HEK293 (cell line): ENCODE measurements at regions not wholly inside any gene's neighbourhood (a gene's known extent, or its start where the extent isn't known, plus 50 kb on each side); places are given as distances from the start of the nearest gene placed in this dataset.
A peak's percentile ranks its signal among the peaks of the same experiment; 100 is the strongest.
"Not testable (repeated sequence)": the region's sequence is repeated elsewhere in the genome, so short reads cannot be mapped to it uniquely, and the experiment has no call there.

Experiments used
- CTCF ChIA-PET: fragments of 350-600 bp; formaldehyde crosslinking; extraction: SDS; loops from one replicate; lab custom pipeline; 2021; ENCODE audit warnings: antibody characterized with exemption; lab: Yijun Ruan, JAX
- POLR2A ChIA-PET: fragments of 300-600 bp; formaldehyde crosslinking; extraction: SDS; loops from one replicate; lab custom pipeline; 2020; ENCODE audit warnings: antibody characterized with exemption, inconsistent platforms; lab: Yijun Ruan, JAX
- H3K27ac ChIP-seq: fragments of 200-500 bp; sonication (Bioruptor generic); 2 replicates; pipeline ENCODE4 v1.5.1; 2014; ENCODE audit warnings: low read depth, low read length, control low read depth, inconsistent platforms; ENCODE audit errors: extremely low read depth
- H3K36me3 ChIP-seq, 2 experiments: fragments of 200-500 bp in 1 of 2; sonication (Bioruptor generic) in 1 of 2; 1 replicate in 1 of 2; 2 replicates in 1 of 2; pipeline ENCODE4 v1.5.1; 2014 to 2017; ENCODE audit warnings: inconsistent platforms in 2 of 2, low read length in 2 of 2; ENCODE audit not compliant: control insufficient read depth in 2 of 2, insufficient read depth in 1 of 2
- H3K4me1 ChIP-seq: fragments of 200-500 bp; sonication (Bioruptor generic); 2 replicates; pipeline ENCODE4 v1.5.1; 2014; ENCODE audit warnings: mild to moderate bottlenecking, low read length, inconsistent platforms; ENCODE audit not compliant: control insufficient read depth, insufficient read depth
- H3K4me3 ChIP-seq: 2 replicates; pipeline ENCODE4 v1.5.1; 2011; ENCODE audit warnings: low read depth, mild to moderate bottlenecking, control low read depth, low read length, moderate library complexity
- H3K9me3 ChIP-seq: fragments of 200-500 bp; sonication (Bioruptor generic); 2 replicates; pipeline ENCODE4 v1.5.1; 2014; ENCODE audit warnings: low read depth, low read length, inconsistent platforms; ENCODE audit not compliant: control insufficient read depth, insufficient read depth
- ELK4 ChIP-seq: IDR thresholded peaks from 2 replicates; pipeline ENCODE4 v1.6.1; 2011; ENCODE audit warnings: mild to moderate bottlenecking, low read depth, low read length, borderline replicate concordance
- KLF9 ChIP-seq: fragments of 450-650 bp; formaldehyde crosslinking; IDR thresholded peaks from 2 replicates; pipeline ENCODE4 v1.5.1; 2016; ENCODE audit warnings: missing biosample characterization, missing genetic modification characterization, low read depth
- PRDM6 ChIP-seq: fragments of 450-650 bp; formaldehyde crosslinking; IDR thresholded peaks from 2 replicates; pipeline ENCODE4 v1.5.1; 2017; ENCODE audit warnings: missing biosample characterization, missing genetic modification characterization
- RBAK ChIP-seq: fragments of 450-650 bp; formaldehyde crosslinking; IDR thresholded peaks from 2 replicates; pipeline ENCODE4 v1.5.1; 2016; ENCODE audit warnings: missing biosample characterization, missing genetic modification characterization
- ZFP69B ChIP-seq: fragments of 450-650 bp; formaldehyde crosslinking; IDR thresholded peaks from 2 replicates; pipeline ENCODE4 v1.5.1; 2016; ENCODE audit warnings: missing biosample characterization, missing genetic modification characterization
- ZNF133 ChIP-seq: fragments of 450-650 bp; formaldehyde crosslinking; IDR thresholded peaks from 2 replicates; pipeline ENCODE4 v1.5.1; 2016; ENCODE audit warnings: missing biosample characterization, missing genetic modification characterization
- ZNF146 ChIP-seq: fragments of 450-650 bp; formaldehyde crosslinking; IDR thresholded peaks from 2 replicates; pipeline ENCODE4 v1.5.1; 2016; ENCODE audit warnings: missing biosample characterization, missing genetic modification characterization
- ZNF202 ChIP-seq: fragments of 450-650 bp; formaldehyde crosslinking; IDR thresholded peaks from 2 replicates; pipeline ENCODE4 v1.5.1; 2016; ENCODE audit warnings: missing biosample characterization, missing genetic modification characterization, borderline replicate concordance
- ZNF398 ChIP-seq: fragments of 450-650 bp; formaldehyde crosslinking; IDR thresholded peaks from 2 replicates; pipeline ENCODE4 v1.5.1; 2017; ENCODE audit warnings: missing biosample characterization, missing genetic modification characterization
- ZNF48 ChIP-seq: fragments of 450-650 bp; formaldehyde crosslinking; IDR thresholded peaks from 2 replicates; pipeline ENCODE4 v1.5.1; 2016; ENCODE audit warnings: missing biosample characterization, missing genetic modification characterization
- ZNF558 ChIP-seq: fragments of 450-650 bp; formaldehyde crosslinking; IDR thresholded peaks from 2 replicates; pipeline ENCODE4 v1.5.1; 2016; ENCODE audit warnings: missing biosample characterization, missing genetic modification characterization
- ZNF623 ChIP-seq: fragments of 450-650 bp; formaldehyde crosslinking; IDR thresholded peaks from 2 replicates; pipeline ENCODE4 v1.5.1; 2016; ENCODE audit warnings: missing biosample characterization, missing genetic modification characterization
- ZNF624 ChIP-seq: fragments of 450-650 bp; formaldehyde crosslinking; IDR thresholded peaks from 2 replicates; pipeline ENCODE4 v1.5.1; 2017; ENCODE audit warnings: missing biosample characterization, missing genetic modification characterization
- ZNF626 ChIP-seq: fragments of 450-650 bp; sonication (Bioruptor Pico); formaldehyde crosslinking; IDR thresholded peaks from 2 replicates; pipeline ENCODE4 v1.5.1; 2018; ENCODE audit warnings: missing biosample characterization, missing genetic modification characterization, inconsistent platforms
- ZNF692 ChIP-seq: fragments of 450-650 bp; formaldehyde crosslinking; IDR thresholded peaks from 2 replicates; pipeline ENCODE4 v1.5.1; 2016; ENCODE audit warnings: missing biosample characterization, missing genetic modification characterization
- ZNF776 ChIP-seq: fragments of 450-650 bp; formaldehyde crosslinking; IDR thresholded peaks from 2 replicates; pipeline ENCODE4 v1.5.0; 2017; ENCODE audit warnings: missing biosample characterization, missing genetic modification characterization, borderline replicate concordance
- ZNF843 ChIP-seq: fragments of 450-650 bp; formaldehyde crosslinking; IDR thresholded peaks from 2 replicates; pipeline ENCODE4 v1.5.1; 2016; ENCODE audit warnings: missing biosample characterization, missing genetic modification characterization
- ZSCAN30 ChIP-seq: fragments of 450-650 bp; IDR thresholded peaks from 2 replicates; pipeline ENCODE4 v1.5.1; 2018; ENCODE audit warnings: missing biosample characterization, mild to moderate bottlenecking, missing genetic modification characterization, moderate library complexity
- ZXDB ChIP-seq: fragments of 450-650 bp; formaldehyde crosslinking; IDR thresholded peaks from 2 replicates; pipeline ENCODE4 v1.5.1; 2016; ENCODE audit warnings: missing biosample characterization, missing genetic modification characterization

GRCh38 chr2:186425576-186425975 is 60.5 kb upstream of the ZC3H15 start (continued):
- TF ChIP-seq ZNF623 (tag by site-specific recombination) (no peak), ZSCAN30 (tag by site-specific recombination) (no peak)

- POLR2A ChIA-PET = no interaction called here
- 0 out of 2 replicates have a peak, but pooled peaks have one; percentile 7 for TF ChIP-seq PRDM6 (tag by site-specific recombination)
- TF ChIP-seq ZFP69B (tag by site-specific recombination) = no peak
- no peaks in the 10 kb centered on the region for H3K9me3 ChIP-seq
- CTCF ChIA-PET = interaction anchor here (0.7 kb wide), 1 partner anchor 10 kb away, joined by 3 read pairs; no protein-coding TSS in a partner anchor
- no peaks in the 10 kb centered on the region for H3K36me3 ChIP-seq
- no peak overlapping the region for H3K27ac ChIP-seq
- H3K4me1 ChIP-seq = no peaks in the 10 kb centered on the region
- no peak overlapping the region for H3K4me3 ChIP-seq
Measured at GRCh38 chr2:186426153-186427016, 59.7 kb upstream of the ZC3H15 start.

GRCh38 chr2:186427017-186427350 is 59.1 kb upstream of the ZC3H15 start:
- H3K27ac ChIP-seq, POLR2A ChIA-PET: not testable (repeated sequence)

GRCh38 chr2:186427970-186428369 is 58.1 kb upstream of the ZC3H15 start:
- H3K9me3 ChIP-seq = no peaks in the 10 kb centered on the region
- H3K36me3 ChIP-seq = no peaks in the 10 kb centered on the region
- H3K4me3 ChIP-seq = no peak overlapping the region
- H3K27ac ChIP-seq = no peak overlapping the region
- CTCF ChIA-PET = no interaction called here
- TF ChIP-seq ZNF692 (tag by site-specific recombination) = no peak
- no peak for TF ChIP-seq ZNF776 (tag by site-specific recombination)
- no peak for TF ChIP-seq ZNF48 (tag by site-specific recombination)
- TF ChIP-seq RBAK (tag by site-specific recombination) = no peak
- no peak for TF ChIP-seq ZNF558
- no peak for TF ChIP-seq ZNF843
- no peaks in the 10 kb centered on the region for H3K4me1 ChIP-seq
- POLR2A ChIA-PET = no interaction called here

More at GRCh38 chr2:186427017-186427350, 59.1 kb upstream of the ZC3H15 start:
- CTCF ChIA-PET = interaction anchor here (0.7 kb wide), 1 partner anchor 9 kb away, joined by 3 read pairs; no protein-coding TSS in a partner anchor
- not testable (repeated sequence) for H3K9me3 ChIP-seq, H3K4me3 ChIP-seq, H3K36me3 ChIP-seq, H3K4me1 ChIP-seq

- Histone ChIP-seq H3K4me3 (no peak overlapping the region), H3K36me3 (no peaks in the 10 kb centered on the region), H3K4me1 (no peaks in the 10 kb centered on the region), H3K9me3 (no peaks in the 10 kb centered on the region), H3K27ac (no peak overlapping the region)
- CTCF ChIA-PET = no interaction called here
- POLR2A ChIA-PET = no interaction called here
- TF ChIP-seq KLF9 (tag by site-specific recombination) (no peak), ZXDB (tag by site-specific recombination) (no peak), ZNF133 (tag by site-specific recombination) (no peak), ELK4 (no peak), ZNF202 (tag by site-specific recombination) (no peak), ZNF398 (tag by site-specific recombination) (no peak), ZNF624 (no peak), ZNF146 (tag by site-specific recombination) (no peak), ZNF626 (tag by site-specific recombination) (no peak)
Measured at GRCh38 chr2:186429104-186429503, 57.0 kb upstream of the ZC3H15 start.
